NCI-H2107 treated with DMSO at 0.1 percent for 48 hours (cell line): ENCODE measurements at regions not wholly inside any gene's neighbourhood (a gene's known extent, or its start where the extent isn't known, plus 50 kb on each side); places are given as distances from the start of the nearest gene placed in this dataset.
"Not testable (repeated sequence)": the region's sequence is repeated elsewhere in the genome, so short reads cannot be mapped to it uniquely, and the experiment has no call there.

Experiments used
- DNase-seq: peaks from one replicate; lab custom pipeline; 2025; ENCODE audit not compliant: unreplicated experiment; lab: John Stamatoyannopoulos, UW

DNA sequence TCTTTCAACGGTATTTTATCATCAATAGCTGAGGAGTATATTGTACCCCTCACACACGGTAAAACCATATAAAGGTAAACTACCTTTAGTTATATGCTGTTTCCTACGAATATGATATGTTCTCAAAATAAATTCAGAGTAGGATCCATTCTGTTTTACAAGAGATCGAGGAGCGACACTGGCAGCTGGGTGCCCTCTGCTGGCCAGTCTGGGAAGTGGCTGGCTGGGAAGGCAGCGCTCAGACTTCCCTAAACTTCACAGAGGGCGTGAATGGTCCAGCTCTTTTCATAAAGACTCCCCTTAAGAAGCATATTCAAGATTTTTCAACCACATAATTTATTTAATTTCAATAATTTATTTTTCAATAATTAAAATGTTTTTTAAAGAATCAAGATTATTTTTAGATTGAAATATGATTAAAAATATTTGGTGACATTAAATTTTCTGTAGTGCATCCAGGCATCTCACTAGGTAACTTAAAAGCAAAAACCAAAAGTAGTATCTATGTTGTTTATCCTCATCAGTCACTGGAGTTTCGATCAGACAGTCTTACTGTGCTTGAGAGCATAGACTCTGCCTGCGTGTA lies 187.5 kb upstream of the PDE10A start:
- peak; percentile 9 for DNase-seq

DNA sequence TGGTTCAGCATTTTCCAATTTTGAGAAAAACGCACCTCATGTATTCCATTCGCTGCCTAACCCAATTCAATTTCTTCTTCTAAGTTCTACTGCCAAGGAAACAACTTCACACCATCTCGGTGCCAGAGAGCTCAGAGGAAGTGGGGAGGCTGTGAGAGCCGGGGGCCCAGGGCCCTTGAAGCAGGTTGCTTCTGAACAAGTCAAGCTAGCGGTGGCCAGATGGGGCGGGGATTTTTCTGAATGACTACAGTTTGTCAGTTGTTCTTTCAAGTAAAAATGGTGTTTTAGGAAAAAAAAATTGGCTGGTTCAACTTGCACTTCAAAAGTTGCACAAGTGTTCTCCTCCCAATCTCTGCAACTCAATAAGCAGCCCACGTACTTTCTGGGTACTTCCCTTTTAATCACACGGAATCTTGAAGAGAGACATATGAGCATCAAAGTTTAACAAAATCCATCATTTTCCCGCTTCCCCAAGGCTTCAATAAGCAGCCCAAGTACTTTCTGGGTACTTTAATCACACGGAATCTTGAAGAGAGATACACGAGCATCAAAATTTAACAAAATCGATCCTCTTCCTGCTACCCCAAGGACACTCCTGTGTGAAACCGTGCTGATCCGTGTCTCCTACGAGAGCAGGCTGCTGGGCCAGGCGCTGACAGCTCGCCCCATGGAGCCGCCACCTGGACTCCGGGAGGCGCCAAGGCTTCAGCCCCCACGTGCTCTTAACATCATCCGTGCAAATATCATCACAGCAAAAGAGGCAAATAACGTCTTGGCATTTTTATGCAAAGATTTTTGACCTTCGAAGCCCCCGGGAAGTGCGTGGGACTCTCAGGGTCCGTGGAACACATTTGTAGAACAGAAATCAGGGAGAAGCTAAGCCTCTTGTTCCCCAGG lies 186.7 kb upstream of the PDE10A start:
- DNase-seq = no peak

GRCh38 chr6:165848086-165848426 lies 185.0 kb upstream of the PDE10A start:
- no peak for DNase-seq

DNA sequence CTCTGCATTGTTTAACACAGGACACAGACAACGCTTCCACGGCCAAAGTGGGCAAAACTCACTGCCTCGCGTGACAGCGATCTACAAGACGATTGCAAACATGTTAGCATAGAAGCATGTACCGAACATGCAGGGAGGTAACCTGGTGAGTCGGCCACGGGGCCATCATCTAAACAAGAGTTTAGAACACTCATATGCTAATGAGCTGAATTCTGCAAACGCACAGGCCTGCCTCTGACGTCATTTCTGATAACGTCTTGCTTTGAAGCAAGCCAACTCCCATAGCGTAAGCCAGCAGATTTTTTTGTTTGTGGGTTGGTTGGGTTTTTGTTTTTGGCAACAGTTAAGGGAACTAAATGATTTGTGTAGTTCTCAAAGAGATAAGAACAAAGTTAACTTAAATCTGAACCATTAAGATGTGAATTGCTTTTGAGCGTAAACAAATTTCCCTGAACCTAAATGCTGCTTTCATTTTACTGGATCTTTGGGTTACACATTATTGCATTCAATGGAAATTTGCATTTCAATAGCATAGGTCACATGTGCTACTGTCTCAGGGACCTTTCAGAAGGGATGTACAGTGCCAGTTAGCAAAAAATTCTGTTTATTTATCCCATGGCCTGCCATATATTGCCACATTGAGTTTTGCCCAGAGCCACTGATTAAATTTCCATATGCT lies 184.5 kb upstream of the PDE10A start:
- no peak for DNase-seq

- DNase-seq = no peak
These were observed 183.3 kb upstream of the PDE10A start for GRCh38 chr6:165846123-165846966.

DNA sequence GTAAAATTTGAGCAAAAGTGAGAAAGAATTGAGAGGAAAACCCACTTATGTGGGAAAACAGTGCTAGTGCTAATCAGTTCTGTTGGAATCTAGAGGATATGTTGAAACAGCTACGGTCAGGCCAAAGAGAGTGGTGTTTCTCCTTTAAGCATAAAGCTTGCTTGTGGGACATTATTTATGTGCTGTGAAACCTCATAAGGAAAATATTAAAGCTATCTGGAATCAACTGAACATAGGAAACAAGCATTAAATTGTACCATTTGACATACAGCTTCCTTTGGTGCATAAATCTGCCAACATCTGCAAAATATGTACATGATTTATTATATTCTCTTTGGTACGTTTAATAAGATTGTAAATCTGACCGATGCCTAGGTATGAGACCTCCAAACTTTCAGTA lies 182.5 kb upstream of the PDE10A start:
- no peak for DNase-seq

GRCh38 chr6:165844801-165845364 lies 181.8 kb upstream of the PDE10A start:
- no peak for DNase-seq

DNA sequence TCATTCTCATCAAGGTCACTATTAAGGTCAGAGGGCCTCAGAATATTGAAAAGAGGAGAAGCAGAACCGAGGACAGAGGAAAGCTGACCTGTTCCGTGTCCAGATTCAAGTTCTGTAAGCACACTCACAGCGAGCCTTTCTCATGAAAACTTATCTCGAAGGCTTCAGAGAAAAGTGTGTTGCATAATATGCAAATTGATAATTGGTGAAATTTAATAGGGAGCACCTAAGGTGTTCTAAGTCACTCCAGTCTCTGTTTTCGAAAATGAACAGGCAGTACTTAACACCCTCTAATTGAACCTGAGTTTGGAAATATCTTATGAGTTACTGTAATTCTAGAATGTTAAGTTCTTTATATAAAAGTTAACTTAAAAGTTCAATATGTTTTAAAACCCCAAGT lies 181.2 kb upstream of the PDE10A start:
- no peak for DNase-seq

- no peak for DNase-seq
These were observed 180.6 kb upstream of the PDE10A start for GRCh38 chr6:165843568-165844113.

- DNase-seq = no peak
These were observed 180.1 kb upstream of the PDE10A start for GRCh38 chr6:165843121-165843520.

DNA sequence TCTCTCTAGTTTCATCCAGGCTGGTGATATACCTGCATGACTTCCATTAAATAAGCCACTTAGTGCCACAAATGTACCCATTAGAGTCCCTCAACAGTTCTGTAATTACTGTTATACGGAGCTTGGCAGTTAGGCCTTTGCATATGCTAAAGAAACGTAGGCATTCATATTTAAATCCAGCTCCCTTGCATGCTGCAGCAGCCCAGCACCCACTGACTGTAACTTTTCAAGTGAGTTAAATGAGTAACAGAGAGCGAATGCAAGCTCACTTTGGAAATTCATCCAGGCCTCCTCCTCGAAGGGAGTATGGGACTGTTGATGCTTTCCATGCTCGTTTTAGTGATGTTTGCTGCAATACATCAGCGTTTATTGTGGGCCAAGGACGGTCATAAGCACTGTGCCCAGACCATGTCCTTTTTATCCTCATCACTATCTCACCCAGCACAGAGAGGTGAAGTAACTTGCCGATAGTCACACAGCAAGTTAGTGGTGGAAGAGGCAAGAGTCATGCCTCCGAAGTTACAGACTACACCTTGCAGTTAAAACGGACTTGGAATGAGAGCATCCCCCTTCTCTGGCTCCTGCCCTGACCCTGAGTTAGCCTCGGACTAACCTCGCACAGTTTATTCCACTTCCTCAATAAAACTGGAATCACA lies 179.4 kb upstream of the PDE10A start:
- no peak for DNase-seq

DNA sequence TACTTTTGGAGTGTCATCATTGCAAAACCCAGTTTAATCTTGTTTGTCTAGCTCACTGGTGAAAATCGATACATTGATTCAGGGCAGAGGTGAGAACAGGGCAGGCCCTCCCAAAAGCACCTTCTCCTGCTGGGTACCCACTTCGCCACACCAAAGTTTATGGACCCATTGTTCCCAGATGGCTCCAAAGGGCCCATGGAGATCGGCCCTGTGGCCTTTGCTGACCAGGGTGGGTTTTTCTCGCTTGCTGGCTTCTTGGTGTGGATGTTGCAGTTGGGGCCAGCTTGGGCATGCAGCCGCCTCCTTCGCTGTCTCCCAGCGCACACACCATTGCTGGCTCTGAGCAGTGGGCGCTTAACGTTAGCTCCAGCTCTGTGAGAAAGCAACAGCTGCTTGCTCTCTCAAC lies 178.1 kb upstream of the PDE10A start:
- no peak for DNase-seq

GRCh38 chr6:165837948-165838745 lies 175.1 kb upstream of the PDE10A start:
- no peak for DNase-seq

GRCh38 chr6:165836648-165837047 lies 173.6 kb upstream of the PDE10A start:
- not testable (repeated sequence) for DNase-seq

- no peak for DNase-seq
These were observed 172.4 kb upstream of the PDE10A start for GRCh38 chr6:165835410-165835851.

GRCh38 chr6:165834613-165835259 lies 171.7 kb upstream of the PDE10A start:
- peak; percentile 5 for DNase-seq

GRCh38 chr6:165833355-165833754 lies 170.3 kb upstream of the PDE10A start:
- no peak for DNase-seq

DNA sequence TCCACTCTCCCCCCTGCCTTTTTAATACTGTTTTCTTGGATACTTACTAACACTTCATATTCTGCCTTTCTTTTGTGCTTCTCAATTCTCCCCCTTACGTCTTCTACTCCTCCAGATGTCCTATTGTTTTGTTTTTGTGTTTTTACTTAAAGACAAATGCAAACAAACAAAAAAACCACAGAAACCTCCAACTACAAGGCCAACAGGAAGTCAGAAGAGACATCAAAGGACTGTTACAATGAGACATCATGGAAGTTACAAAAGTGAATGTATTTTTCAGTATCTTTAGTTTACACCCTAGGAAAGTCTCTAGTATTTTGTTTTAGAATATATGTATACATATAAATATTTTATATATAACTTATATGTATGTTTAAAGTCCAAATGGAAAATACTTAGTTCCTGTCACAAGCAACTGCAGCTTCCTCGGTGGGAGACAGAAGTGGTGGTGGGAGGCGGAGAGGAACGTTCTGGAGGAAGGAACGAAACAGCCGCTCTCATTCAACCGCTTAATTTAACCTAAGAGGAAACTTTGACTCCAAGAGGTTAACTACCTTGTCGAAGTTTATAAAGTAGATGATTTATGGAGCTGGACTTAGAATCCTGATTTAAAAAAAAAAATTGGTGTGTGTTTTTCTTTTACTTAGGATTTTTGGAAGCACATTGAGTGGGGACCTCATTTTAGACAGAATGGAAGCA lies 168.9 kb upstream of the PDE10A start:
- no peak for DNase-seq
